ENCODE measurements at regions not wholly inside any gene's neighbourhood (a gene's known extent, or its start where the extent isn't known, plus 50 kb on each side); places are given as distances from the start of the nearest gene placed in this dataset.
"Not testable (repeated sequence)": the region's sequence is repeated elsewhere in the genome, so short reads cannot be mapped to it uniquely, and the experiment has no call there.

GRCh38 chr12:114812858-114813761 is 129.1 kb upstream of the TBX3 start:
- DNase-seq (ENCODE audit: low spot score) = no peak

GRCh38 chr12:114812384-114812783 is 128.4 kb upstream of the TBX3 start:
- no peak for DNase-seq (ENCODE audit: low spot score)

GRCh38 chr12:114809097-114809496 is 125.1 kb upstream of the TBX3 start:
- DNase-seq (ENCODE audit: low spot score) = no peak

DNA sequence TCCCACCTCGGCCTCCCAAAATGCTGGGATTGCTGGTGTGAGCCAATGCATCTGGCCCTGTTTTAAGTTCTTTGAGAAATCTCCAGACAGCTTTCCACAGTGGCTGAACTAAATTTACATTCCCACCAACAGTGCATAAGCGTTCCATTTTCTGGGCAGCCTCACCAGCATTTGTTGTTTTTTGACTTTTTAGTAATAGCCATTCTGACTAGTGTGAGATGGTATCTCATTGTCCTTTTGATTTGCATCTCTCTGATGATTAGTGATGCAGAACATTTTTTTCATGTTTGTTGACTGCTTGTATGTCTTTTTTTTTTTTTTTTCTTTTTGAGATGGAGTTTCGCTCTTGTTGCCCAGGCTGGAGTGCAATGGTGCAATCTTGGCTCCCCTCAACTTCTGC is 117.4 kb upstream of the TBX3 start:
- DNase-seq (ENCODE audit: low spot score) = not testable (repeated sequence)

DNA sequence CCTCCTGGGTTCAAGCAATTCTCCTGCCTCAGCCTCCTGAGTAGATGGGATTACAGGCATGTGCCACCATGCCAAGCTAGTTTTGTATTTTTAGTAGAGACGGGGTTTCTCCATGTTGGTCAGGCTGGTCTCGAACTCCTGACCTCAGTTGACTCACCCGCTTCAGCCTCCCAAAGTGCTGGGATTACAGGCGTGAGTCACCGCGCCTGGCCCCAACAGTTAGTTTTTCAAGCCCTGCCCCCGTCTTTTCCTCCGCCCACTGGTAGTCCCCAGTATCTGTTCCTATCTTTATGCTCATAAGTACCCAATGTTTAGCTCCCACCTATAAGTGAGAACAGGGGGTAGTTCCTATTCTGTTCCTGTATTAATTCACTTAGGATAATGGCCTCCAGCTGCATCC is 116.6 kb upstream of the TBX3 start:
- not testable (repeated sequence) for DNase-seq (ENCODE audit: low spot score)

GRCh38 chr12:114799574-114800487 is 115.9 kb upstream of the TBX3 start:
- no peak for DNase-seq (ENCODE audit: low spot score)

DNA sequence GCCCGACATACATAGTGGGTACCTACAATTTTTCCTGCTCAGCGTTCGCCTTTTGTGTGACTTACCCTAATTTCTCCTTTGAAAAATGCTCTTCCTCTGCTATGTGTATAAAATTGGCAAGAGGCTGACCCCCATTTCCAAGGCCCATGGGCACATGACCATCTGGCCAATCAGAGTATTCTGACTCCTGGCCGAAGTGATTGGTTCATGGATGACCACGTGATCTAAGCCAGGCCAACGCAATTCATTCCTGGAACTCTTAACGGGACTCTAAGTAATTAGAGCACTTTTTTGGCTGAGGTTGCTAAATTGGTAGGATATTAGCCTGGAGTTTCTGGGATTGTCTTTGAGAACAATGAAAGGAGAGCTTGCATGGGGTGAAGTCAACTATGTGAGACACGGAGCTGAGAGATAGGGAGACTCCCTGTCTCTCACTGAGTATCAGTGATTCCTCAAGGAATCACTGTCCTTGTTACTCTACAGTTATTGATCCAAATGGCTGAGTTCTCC is 110.1 kb upstream of the TBX3 start:
- no peak for DNase-seq (ENCODE audit: low spot score)

- no peak for DNase-seq (ENCODE audit: low spot score)
Observed at GRCh38 chr12:114790276-114790675, 106.3 kb upstream of the TBX3 start.

DNA sequence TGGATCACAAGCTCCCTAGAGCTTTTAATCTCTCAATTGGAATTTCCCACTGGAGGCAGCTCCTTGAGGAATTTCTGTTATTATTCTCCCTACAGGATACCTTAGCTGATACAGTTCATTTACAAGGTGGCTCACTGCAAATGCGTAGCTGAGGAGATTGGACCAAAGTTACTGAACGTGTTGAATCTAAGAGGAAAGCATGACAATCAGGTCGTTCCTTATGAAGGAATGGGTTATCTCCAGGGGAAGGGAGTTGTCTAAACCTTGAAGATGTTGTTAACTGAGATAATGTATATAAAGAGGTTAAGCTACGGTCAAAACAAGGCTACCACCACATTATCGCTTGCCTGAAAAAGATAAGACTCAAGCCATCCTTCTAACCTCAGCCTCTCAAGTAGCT is 105.8 kb upstream of the TBX3 start:
- no peak for DNase-seq (ENCODE audit: low spot score)

- DNase-seq (ENCODE audit: low spot score) = no peak
Observed at GRCh38 chr12:114789276-114789675, 105.3 kb upstream of the TBX3 start.

DNA sequence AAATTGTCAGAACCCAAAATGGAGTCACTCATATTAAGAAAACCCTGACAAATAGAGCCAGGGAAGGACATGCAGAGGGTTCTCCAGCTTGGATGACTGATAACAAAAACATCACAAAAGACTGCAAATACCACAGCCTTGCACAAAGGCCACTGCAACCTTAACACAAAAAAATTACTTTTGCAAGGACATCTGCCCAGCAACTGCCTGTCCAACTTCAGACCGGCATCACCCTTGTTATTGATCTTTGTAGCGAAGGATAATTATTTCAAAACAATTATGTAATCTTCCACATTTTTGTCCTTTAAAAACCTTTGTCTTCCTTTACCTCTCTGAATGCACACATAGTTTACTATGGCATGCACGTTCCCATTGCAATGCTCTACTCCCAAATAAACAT is 100.6 kb upstream of the TBX3 start:
- DNase-seq (ENCODE audit: low spot score) = no peak

DNA sequence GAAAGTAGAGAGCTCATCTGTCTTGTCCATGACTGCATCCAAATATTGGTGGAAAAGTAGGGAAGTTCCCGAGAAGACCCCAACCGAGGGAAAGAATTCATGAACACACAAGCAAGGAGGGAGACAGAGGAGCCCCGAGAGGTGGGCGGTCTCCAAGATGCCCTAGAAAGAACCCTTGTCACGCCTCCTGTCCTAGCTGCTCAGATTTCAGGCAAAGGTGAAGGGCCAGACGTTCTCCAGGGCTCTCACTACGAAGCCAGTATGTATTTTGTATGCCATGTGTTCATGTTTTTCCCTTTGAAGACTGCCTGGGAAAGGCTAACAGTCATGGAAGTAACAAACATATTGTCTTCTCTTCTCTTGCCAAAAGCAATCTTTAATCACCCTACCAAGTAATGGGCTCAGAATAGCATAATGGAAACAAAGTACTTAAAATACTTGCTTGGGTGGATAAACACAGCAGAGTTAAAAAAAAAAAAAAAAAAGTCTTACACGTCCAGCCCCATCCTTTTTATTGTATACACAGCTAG is 99.2 kb upstream of the TBX3 start:
- no peak for DNase-seq (ENCODE audit: low spot score)

GRCh38 chr12:114780746-114781399 is 96.9 kb upstream of the TBX3 start:
- DNase-seq (ENCODE audit: low spot score) = no peak

GRCh38 chr12:114779647-114780046 is 95.7 kb upstream of the TBX3 start:
- no peak for DNase-seq (ENCODE audit: low spot score)

DNA sequence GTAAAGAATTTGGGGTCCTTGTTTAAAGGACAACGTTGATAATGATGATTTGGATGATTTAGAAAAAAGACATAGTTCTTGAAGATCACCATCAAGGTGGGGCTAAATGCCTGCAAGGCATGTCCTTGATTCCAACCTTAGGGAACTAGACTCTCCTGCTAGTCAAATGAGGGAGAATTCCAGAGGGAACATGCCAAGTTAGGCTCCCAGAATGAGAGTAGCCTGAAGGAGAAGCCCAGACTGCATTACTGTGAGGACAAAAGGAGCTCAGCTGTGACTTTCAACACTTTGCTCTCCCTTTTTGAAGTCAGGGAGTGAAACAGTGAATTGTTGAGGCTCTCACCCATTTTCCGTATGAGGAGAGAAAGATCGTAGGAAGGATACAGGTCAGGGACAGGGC is 95.2 kb upstream of the TBX3 start:
- DNase-seq (ENCODE audit: low spot score) = no peak

- DNase-seq (ENCODE audit: low spot score) = no peak
Observed at GRCh38 chr12:114776731-114777442, 92.9 kb upstream of the TBX3 start.

DNA sequence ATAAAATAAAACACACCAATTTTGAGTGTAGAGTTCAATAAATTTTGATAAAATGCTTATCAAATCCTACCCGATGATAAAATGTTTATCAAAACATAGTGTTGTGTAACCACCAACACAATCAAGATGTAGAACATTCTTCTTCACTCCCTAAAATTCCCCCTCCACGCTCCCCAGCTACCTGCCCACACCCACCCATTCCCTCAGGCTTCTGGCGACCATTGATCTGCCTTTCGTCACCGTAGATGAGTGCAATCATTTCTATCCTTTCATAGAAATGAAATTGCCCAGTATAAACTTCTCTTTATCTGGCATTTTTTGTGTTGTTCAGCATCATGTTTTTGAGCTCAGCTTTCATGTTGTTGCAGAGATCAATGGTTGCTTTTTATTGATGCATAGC is 90.7 kb upstream of the TBX3 start:
- no peak for DNase-seq (ENCODE audit: low spot score)

- DNase-seq (ENCODE audit: low spot score) = no peak
Observed at GRCh38 chr12:114774197-114774596, 90.2 kb upstream of the TBX3 start.

DNA sequence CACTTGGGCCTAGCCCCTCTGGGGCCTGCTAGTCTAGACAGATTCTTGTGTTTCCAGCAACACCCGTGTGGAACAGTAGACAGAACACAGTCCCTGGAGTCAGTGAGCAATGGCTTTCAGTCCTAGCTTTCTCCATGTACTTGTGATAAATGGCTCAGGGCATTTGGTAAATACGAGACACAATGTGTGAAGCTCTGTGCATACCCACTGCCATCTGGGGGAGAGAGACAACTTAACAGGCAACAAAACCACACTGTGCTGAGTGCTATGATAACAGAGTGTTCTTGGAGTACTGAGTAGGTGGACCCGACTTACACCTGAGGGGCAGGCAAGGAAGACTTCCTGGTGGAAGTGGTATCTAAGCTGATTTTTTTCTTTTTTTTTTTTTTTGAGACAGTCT is 86.3 kb upstream of the TBX3 start:
- no peak for DNase-seq (ENCODE audit: low spot score)

DNA sequence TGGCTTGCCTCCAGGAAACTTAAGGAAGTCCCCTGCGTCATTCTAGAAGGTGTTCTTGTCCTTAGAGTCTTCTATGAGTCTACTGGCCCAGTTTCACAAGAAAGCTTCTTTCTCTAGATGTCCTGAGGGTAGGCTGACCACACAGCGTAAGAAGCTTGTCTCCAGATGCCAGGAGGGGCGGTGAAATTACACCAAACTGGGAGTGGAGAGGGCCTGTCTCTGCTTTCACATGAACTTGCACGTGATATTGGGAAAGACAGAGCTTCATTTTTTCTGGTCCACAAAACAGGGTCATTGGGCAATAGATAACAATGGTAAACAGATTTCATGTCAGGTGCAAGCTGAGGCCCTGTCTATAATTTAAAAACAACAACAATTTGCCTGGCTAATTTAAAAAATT is 85.7 kb upstream of the TBX3 start:
- no peak for DNase-seq (ENCODE audit: low spot score)
